Fibroblast of lung (primary cell): ENCODE measurements at regions not wholly inside any gene's neighbourhood (a gene's known extent, or its start where the extent isn't known, plus 50 kb on each side); places are given as distances from the start of the nearest gene placed in this dataset.

ENCODE experiments used
- EZH2 ChIP-seq: IDR thresholded peaks from 2 replicates; pipeline ENCODE4 v1.5.1; 2012; ENCODE audit warnings: low read length, control low read depth, mild to moderate bottlenecking; ENCODE audit errors: missing control alignments
- TF ChIP-seq, protein P1 (sequence below), 2 donors: IDR thresholded peaks in 1 of 2; conservative IDR thresholded peaks in 1 of 2; 1 replicate in 1 of 2; 2 replicates in 1 of 2; pipeline ENCODE4 v1.5.1; 2011 to 2012; ENCODE audit warnings: low read length in 2 of 2, control low read depth in 1 of 2, inconsistent platforms in 1 of 2, low read depth in 1 of 2, mild to moderate bottlenecking in 1 of 2

DNA sequence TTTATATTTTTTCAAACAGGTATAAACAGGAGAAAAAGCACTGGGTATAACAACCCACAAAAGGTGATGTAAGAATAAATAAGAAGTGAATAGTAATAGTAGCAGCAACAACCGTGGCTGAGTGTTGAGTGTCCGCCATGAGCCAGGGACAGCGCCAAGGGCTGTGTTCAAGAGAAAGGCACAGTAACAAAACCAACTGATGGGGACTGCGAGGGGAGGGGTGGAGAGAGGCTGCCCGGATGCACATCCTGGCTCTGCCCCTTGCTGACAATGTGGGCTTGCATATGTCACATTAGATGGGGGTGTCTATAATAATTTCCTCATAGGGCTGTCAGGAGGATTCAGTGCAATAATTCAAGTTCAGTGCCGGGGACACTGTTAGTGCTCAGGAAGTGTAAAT, 912.4 kb downstream of the VRK1 start:
- TF ChIP-seq, protein P1, sequence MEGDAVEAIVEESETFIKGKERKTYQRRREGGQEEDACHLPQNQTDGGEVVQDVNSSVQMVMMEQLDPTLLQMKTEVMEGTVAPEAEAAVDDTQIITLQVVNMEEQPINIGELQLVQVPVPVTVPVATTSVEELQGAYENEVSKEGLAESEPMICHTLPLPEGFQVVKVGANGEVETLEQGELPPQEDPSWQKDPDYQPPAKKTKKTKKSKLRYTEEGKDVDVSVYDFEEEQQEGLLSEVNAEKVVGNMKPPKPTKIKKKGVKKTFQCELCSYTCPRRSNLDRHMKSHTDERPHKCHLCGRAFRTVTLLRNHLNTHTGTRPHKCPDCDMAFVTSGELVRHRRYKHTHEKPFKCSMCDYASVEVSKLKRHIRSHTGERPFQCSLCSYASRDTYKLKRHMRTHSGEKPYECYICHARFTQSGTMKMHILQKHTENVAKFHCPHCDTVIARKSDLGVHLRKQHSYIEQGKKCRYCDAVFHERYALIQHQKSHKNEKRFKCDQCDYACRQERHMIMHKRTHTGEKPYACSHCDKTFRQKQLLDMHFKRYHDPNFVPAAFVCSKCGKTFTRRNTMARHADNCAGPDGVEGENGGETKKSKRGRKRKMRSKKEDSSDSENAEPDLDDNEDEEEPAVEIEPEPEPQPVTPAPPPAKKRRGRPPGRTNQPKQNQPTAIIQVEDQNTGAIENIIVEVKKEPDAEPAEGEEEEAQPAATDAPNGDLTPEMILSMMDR (conservative IDR thresholded peaks at IDR 0.05 in 1 of 2, IDR thresholded peaks at IDR 0.05 in 1 of 2; ENCODE audit: low read depth in 1 of 2, low read length in 2 of 2), result no peak
- TF ChIP-seq EZH2, result no peak
